ENCODE measurements at regions not wholly inside any gene's neighbourhood (a gene's known extent, or its start where the extent isn't known, plus 50 kb on each side); places are given as distances from the start of the nearest gene placed in this dataset.

DNA sequence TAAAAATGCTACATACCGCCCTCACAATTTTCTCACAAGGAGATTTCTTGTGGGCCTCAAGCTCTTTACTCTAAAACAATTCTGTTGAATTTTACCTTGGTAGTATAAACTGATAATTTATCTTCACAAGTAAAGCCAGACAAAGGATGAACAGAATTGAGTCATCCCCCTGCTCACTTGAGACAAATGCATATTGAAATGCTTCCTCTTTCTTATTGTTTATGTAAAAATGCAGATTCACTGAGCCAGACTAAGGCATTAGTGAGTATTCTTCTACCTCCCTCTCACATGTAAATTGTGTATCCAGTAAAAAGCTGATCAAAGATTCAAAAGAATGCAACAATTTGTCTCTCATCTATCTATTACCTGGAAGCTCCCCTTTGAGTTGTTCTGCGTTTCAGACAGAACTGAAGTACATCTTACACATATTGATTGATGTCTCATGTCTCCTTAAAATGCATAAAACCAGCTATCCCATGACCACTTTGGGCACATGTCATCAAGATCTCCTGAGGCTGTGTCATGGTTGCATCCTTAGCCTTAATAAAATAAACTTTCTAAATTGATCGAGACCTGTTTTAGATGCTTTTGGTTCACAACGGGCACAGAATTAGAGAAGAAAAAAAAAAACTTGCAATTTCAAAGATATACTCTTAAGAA is 743.1 kb upstream of the B3GALT2 start:
- intact Hi-C loops (cut with micrococcal nuclease) = no loop called here
- Mint-ChIP-seq H3K27ac (no peak overlapping the region), H3K27me3 (no peaks in the 10 kb centered on the region), H3K9me3 (peaks cover 7% of the 10 kb centered on the region), H3K4me1 (ENCODE audit: low read depth) (no peaks in the 10 kb centered on the region), H3K4me3 (no peak overlapping the region), H3K36me3 (ENCODE audit: low read depth) (no peaks in the 10 kb centered on the region)
- ChIA-PET POLR2A (no interaction called here), CTCF (no interaction called here)
- ATAC-seq (no peak), DNase-seq (no peak)
- TF ChIP-seq, protein P1, sequence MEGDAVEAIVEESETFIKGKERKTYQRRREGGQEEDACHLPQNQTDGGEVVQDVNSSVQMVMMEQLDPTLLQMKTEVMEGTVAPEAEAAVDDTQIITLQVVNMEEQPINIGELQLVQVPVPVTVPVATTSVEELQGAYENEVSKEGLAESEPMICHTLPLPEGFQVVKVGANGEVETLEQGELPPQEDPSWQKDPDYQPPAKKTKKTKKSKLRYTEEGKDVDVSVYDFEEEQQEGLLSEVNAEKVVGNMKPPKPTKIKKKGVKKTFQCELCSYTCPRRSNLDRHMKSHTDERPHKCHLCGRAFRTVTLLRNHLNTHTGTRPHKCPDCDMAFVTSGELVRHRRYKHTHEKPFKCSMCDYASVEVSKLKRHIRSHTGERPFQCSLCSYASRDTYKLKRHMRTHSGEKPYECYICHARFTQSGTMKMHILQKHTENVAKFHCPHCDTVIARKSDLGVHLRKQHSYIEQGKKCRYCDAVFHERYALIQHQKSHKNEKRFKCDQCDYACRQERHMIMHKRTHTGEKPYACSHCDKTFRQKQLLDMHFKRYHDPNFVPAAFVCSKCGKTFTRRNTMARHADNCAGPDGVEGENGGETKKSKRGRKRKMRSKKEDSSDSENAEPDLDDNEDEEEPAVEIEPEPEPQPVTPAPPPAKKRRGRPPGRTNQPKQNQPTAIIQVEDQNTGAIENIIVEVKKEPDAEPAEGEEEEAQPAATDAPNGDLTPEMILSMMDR (IDR thresholded peaks at IDR 0.05) = no peak

DNA sequence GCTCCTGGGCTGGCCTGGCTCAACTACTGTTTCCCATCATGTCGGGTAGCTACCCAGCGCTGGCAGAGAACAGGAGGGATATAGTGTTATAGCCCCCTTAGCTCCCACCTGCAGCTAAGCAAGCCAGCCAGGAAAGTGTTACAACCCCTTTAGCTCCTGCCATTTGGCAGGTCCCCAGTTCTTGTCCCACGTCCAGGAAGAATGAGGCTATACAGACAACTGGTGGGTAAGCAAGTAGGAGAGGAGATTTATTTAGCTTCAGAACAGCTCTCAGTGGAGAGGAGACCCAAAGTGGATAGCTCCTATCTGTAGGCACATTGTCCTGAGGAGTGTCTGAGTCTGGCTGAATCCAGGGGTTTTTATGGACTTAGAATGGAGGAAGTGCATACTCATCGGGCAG is 741.1 kb upstream of the B3GALT2 start:
- H3K4me3 Mint-ChIP-seq = no peak overlapping the region
- TF ChIP-seq, protein P1 (IDR thresholded peaks at IDR 0.05) = no peak
- H3K27me3 Mint-ChIP-seq = no peaks in the 10 kb centered on the region
- H3K27ac Mint-ChIP-seq = no peak overlapping the region
- intact Hi-C loops (cut with micrococcal nuclease) = no loop called here
- H3K9me3 Mint-ChIP-seq = peaks cover 7% of the 10 kb centered on the region
- DNase-seq (no peak), ATAC-seq (no peak)
- ChIA-PET CTCF (no interaction called here), POLR2A (no interaction called here)
- no peaks in the 10 kb centered on the region for H3K36me3 Mint-ChIP-seq (ENCODE audit: low read depth)
- no peaks in the 10 kb centered on the region for H3K4me1 Mint-ChIP-seq (ENCODE audit: low read depth)

DNA sequence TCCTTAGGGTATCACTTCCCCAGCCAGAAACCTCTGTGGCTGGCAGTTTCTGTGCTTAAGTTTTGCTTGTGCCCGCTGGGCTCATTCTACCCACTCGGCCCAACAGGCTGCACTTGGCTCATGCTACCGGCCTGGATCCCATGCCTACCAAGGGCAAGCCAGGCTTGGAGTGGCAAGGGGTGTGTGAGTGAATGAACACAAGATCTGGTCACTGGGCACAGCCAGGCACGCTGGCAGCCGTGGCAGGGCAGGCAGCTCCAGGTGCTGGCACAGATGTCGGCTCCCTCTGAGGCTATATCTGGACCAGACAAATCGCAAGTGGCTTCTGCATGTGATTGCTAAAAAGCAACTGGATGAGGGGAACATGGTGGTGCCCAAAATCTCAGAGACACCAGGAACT is 740.5 kb upstream of the B3GALT2 start:
- Mint-ChIP-seq H3K9me3 (peaks cover 7% of the 10 kb centered on the region), H3K4me3 (no peak overlapping the region), H3K27me3 (no peaks in the 10 kb centered on the region), H3K4me1 (ENCODE audit: low read depth) (no peaks in the 10 kb centered on the region), H3K27ac (no peak overlapping the region), H3K36me3 (ENCODE audit: low read depth) (no peaks in the 10 kb centered on the region)
- POLR2A ChIA-PET = no interaction called here
- intact Hi-C loops (cut with micrococcal nuclease) = no loop called here
- DNase-seq = no peak
- no peak for ATAC-seq
- CTCF ChIA-PET = no interaction called here
- TF ChIP-seq, protein P1 (IDR thresholded peaks at IDR 0.05) = no peak

DNA sequence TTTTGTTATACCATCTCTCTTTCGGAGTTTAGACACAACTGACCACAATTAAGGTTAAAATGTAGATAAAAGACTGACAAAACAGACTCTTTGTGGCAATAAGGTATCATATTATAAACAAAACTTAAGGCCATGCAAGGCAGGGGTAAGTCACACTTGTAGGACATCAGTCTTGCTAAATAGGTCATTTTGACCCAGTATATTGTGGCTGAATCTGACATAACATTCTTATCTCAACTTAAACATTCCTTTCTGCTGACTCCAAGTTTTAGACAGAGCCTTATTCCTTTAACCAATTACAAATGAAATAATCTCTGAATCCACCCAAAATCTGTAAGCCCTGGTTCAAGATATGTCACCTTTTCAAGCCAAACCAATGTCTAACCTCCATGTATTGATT is 733.4 kb upstream of the B3GALT2 start:
- Mint-ChIP-seq H3K4me1 (ENCODE audit: low read depth) (no peaks in the 10 kb centered on the region), H3K9me3 (peaks cover 2% of the 10 kb centered on the region), H3K27me3 (no peaks in the 10 kb centered on the region), H3K27ac (no peak overlapping the region), H3K4me3 (no peak overlapping the region), H3K36me3 (ENCODE audit: low read depth) (no peaks in the 10 kb centered on the region)
- ATAC-seq (no peak), DNase-seq (no peak)
- ChIA-PET CTCF (no interaction called here), POLR2A (no interaction called here)
- TF ChIP-seq, protein P1 (IDR thresholded peaks at IDR 0.05) = no peak
- intact Hi-C loops (cut with micrococcal nuclease) = no loop called here

DNA sequence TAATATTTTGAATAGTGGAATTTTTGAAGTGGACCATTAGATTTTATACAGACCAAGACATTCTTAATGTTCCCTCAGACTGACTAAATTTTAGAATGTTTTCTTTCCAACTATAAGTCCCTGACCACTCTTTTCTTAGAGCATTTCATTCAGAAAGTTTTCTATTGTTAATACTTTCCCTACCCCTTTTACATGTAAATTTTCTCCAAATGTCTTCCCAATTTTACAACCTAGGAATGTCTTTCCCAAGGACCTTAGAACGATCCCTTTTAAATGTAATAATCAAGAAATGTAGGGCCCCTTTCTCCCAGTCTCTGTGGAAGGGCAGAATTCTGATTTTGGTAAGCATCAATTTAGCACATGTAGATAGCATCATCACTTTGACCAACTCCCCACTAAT is 730.0 kb upstream of the B3GALT2 start:
- ATAC-seq = no peak
- Mint-ChIP-seq H3K9me3 (peaks cover 2% of the 10 kb centered on the region), H3K4me3 (no peak overlapping the region), H3K27me3 (no peaks in the 10 kb centered on the region), H3K27ac (no peak overlapping the region), H3K36me3 (ENCODE audit: low read depth) (no peaks in the 10 kb centered on the region), H3K4me1 (ENCODE audit: low read depth) (no peaks in the 10 kb centered on the region)
- DNase-seq = no peak
- TF ChIP-seq, protein P1 (IDR thresholded peaks at IDR 0.05) = no peak
- CTCF ChIA-PET = no interaction called here
- intact Hi-C loops (cut with micrococcal nuclease) = no loop called here
- POLR2A ChIA-PET = no interaction called here
